Dermis blood vessel endothelial cell (primary cell): ENCODE measurements at regions not wholly inside any gene's neighbourhood (a gene's known extent, or its start where the extent isn't known, plus 50 kb on each side); places are given as distances from the start of the nearest gene placed in this dataset.

Source experiments
- DNase-seq: peaks from one replicate; pipeline ENCODE4 v3.0.0; 2010

DNA sequence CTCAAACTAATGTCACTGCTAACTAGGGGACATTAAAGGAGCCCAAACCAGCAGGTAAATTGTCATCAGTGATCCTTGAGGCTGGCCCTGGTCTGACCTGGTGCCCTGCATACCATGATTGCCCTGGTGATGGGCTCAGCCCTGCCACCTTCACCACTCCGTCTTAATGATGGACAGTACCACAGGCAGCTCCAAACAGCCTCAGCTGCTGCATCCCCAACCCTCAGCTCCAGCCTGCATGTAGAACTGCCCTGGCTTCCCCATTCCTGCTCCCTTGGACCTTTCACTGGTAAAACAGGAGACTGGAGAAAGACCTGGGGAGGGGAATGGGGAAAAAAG lies 190.0 kb downstream of the GAS1 start:
- DNase-seq: no peak

DNA sequence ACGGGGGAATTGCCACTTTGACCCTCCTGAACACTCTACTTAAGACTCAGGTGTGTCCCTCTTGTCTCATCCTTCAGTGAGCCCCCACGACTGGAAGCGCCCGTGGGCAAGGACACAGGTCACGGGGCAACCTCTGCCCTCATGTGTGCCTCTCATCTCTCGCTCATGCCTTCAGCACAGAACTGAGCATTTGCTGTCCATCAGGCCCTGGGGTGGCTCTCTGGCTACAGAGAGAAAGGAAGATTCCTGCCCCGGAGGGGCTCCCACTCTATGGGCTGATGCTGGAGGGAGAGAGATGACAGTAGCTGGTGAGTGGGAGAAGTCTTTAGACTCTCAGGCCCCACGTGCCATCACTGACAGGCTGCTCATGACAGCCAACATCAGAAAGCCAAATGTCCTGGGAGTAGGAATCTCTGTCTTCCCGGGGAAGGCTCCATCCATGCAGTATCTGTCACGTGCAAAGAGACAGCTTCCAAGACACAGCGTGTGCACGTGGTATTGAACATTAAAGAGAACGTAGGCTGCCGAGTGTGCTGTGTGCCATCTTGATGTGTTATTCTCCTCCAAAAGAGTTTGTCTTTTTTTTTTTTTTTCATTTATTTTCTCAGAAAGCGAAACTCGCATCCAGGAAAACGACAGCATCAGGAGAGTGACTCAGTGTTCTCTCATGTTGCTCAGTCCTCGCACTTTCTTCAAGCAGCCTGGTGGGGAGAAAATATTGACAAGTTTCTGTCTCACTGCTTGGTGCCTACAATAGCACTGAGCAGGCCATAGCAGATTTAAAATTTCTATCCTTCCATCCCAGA lies 190.5 kb downstream of the GAS1 start:
- no peak for DNase-seq

DNA sequence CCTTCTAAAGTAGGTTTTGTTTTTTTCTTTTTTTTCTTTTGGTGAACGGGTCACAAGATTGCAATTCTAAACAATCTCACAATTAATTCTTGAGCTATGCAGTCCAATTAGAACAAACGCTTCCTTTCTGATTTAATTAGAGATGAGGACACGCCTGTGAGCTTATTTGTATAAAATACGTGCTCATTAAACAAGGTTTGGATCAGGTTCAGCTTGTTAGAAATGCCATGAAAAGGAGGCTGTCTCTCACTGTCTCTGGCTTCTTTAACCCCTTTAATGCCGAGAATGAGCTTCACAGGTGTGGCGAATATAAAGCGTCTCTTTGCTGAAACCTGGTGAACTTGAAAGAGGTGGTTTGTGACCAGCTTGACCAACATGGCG lies 191.8 kb downstream of the GAS1 start:
- no peak for DNase-seq

DNA sequence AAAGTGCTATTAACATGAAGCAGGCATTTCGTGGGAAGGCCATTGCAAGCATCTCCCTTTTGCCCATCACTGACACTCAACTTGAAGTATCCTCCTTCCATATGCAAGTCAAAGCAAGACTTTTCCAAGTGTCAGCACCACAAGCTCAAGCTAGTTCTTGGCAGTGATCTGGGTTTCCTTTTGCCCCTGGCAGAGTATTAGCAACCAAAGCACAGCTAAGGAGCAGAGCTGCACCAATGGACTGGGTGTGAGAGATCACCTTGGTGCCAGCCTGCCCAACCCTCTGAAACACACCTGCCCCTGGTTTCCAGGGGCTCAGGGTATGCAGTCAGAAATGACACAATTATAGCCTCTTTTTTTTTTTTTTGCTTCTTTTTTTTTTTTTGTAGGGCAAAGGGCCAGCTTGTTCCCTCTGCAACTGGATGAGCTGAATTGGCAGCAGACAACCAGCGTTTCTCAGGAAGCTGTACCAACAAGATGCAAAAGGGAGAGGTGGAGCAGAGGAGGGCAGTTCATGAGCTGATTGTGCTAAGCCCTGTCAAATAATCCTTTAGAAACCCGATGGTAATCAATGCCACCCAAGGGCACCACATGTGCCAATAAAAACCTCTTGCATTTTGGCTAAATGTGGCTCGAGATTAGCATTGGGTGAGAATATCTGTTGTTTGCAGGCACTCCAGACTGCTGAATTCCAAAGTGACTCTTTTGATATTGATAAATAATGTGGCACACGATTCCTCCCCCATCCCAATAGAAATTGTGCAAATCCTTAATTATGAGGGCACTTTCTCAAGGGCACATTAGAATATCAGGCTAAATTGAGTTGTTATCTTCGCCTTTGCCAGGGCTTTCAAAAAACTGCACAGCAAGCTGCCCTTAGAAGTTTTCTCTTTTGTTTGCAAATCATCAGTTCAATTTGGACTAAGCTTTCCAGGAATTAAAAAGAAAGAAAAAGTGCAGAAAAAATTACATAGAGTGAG lies 192.4 kb downstream of the GAS1 start:
- no peak for DNase-seq

DNA sequence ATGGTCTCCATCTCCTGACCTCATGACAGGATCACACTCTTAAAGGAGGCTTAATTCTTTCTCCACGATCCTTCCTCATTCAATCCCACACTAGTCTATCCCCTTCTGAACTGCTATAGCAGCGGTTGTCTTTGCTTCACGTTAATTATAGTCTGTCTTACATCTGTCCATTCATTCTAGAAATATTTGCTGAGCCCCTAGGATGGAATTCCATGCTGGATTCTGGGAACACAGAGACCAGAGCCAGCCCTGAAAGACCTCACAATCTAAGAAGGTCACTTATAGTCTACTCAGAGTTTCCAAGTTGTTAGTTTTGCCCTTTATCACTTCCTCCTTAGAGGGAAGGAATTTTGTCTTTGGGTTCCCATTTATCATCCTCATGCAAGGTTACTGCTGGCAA lies 193.5 kb downstream of the GAS1 start:
- DNase-seq: no peak

DNA sequence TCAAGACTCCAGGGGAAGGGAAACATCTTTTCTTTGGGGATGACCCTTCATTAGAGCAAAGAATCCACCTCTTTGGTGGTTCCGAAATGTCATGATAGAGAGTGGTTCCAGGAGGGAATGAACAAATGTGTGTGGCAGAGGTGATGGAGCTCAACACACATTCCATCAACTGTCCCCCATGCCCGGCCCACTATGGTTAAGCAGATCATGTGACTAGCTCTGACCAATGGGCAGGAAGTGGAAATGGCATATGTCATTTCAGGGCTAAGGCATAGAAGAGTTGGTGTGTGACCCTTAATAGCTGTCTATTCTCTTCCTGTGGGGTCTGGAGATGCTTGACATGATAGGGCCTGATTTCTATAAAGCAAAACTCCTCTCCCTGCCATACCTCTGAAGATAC lies 194.6 kb downstream of the GAS1 start:
- no peak for DNase-seq

DNA sequence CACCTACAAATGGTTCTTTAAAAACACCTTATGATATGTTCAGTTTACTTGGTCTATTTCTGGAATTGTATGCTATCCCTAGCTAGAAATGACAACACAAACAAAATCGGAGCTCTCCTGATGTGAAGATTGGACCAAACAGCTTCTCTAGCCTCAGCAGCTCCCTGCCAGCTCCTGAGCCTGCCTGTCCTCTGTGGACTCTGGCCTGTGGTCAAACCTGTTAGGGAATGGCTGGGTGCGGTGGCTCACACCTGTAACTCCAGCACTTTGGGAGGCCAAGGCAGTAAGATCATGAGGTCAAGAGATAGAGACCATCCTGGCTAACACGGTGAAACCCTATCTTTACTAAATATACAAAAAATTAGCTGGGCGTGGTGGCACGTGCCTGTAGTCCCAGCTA lies 195.3 kb downstream of the GAS1 start:
- DNase-seq: no peak

DNA sequence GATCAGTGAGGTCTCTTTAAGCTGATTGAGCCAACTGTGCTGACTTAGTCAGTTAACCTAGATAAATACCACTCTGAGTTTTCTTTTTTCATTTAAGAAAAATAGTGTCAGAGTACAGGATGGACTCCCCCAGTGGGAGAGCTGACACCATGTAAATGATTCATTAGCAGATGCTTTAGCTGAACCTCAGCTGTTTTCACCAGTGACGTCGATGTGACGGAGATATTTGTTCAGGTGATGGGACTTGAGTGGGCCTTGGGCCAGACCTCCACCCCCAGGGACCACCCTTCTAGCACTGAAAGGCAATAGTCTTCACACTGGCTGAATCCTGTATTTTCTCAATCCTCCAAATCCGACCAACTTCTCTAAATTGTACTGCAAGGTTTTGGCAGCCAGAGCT lies 196.1 kb downstream of the GAS1 start:
- no peak for DNase-seq

DNA sequence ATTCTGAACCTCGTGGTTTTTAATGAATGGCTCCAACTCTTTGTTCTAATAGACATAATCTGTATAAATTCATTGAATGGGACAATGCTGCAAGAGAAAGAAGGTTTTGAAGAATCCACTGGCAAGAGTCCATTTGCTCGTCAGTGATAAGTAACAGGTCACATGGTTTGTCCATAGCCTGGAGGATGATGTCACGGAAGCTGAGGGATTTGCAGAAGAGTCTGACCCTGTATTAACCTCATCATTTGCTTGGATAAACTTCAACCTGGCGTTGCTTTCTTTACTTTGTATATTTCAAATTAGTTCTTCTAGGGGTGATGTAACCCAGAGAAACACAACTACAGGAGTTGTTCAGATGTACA lies 197.4 kb downstream of the GAS1 start:
- DNase-seq: no peak

DNA sequence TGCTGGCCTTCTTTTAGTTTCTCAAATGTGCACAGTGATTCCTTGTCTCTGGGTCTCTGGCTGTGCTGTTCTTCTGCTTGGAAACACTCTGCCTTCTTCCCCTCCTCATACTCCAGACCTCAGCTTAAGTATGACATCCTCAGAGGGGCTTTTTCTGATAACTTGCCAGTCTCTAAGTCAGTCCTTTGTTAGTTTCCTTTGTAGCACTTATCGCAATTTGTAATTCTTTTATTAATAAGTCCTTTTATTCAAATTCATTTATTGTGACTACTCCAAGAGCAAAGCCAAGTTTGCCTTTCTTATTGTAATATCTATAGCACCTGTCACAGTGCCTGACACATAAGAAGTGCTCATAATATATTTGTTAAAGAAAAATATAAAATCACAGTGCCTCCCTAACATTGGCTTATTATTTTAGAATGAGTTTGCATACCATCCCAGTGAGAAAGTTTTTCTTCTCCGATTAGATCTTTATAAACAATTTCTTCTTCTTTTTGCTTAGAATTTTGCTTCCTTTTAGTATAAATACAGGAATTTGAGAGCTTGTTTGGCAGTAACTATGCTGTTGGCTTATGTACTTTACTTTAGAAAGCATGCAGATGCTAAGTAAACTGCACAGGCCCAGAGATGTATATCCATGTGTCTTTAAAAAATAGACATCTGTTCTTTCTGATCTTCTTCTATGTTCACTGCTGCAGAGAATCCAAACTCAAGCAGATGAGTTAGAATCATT lies 198.0 kb downstream of the GAS1 start:
- no peak for DNase-seq

DNA sequence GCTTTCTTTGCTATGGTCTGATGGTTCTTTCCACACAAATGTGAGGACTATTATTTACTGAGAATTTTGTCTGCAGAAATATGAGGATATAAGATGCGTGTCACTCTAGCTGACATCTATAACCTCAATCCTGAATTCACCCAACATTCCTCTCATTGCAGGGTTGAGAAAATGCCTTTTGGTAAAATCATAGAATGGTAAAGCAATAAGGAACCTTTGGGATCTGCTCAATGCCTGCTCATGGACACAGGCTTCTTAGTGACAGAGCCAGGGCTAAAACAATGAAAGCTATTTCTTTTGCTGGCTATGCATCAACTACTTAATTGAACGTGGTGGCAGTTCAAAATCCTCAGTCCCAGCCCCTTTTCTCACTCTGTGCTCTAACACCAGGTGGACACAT lies 199.6 kb downstream of the GAS1 start:
- no peak for DNase-seq

DNA sequence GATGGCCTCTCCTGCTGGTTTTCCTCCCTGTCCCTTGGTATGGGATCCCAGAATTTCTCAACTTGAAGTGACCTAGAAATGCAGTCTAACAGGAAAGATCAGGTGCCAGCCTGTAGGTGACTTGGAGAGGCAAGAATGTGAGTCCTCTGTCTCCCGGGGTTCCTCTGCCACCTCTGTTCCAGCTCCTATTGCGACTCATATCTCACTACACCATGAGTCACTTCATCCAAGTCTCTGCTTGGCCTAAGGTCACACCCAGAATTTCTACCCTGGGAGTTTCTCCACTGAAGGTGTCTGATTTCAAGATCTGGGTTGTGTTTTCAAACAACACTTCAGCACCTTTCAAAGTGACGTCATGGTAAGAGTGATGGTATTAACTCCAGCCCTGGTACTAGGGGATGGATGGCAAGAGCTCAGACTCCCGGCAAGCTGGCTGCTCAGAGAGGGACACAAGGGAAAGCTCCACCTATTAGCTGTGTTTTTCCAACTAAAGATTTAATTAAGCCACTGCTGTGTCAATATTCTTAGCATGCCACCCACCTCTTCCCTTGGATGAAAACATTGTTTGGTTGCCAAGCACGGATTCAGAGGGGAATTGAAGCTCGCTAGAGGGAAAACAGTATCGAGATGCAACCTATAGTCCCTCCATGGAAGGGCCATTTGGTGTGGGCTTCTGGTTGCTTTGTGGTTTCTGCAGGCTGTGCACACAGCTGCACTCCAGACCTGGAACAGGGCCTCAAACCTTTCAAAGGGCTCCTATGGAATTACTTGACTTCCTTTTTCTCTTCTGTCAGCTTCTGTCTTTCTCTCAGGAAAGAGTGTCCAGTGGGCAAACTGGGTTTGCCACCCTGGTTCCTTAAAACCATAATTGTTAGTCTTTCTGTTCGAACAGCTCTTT lies 205.7 kb downstream of the GAS1 start:
- no peak for DNase-seq

DNA sequence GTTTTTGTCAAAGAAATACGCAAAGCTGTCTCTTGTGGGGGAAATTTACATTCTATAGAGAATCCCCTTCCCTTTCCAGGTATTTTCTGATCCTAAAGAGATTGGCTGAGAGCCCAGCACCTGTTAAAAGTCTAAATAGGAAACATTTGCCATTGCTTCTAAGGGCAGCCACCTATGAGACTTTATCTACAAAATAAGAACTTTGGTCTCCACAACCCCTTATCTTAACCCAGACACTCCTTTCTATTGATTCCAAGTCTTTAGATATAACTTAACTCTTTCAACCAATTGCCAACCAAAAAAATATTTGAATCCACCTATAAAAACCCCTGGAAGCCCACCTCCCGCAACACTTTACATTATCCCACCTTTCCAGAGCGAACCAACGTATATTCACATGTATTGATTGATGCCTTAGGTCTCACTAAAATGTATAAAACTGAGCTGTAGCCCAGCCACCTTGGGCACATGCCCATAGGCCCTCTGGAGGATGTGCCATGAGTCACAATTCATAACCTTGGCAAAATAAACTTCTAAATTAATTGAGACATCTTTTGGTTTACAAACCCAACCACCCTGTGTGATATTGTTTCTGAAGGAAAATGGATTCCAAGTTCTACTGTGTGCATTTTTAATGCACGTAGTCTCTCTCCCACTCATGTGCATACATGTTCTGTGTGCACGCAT lies 211.4 kb downstream of the GAS1 start:
- no peak for DNase-seq

DNA sequence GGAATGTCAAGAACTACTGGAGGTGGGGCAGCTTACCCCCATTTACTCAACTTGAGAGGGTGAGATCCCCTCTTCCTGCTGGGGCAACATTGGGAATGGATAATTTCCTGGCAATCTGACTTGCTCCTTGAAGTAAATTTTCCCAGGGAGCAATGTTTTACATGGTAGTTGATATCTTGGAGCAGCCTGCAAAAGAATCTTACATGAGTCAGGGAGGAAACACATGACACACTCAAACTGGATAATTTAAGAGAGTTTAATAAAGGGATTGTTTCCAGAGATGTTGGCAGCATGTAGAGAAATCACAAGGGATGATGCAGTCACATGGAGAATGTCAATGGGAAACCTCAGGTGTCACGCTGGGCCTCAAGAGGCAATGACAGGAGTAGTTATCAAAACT lies 212.5 kb downstream of the GAS1 start:
- no peak for DNase-seq

DNA sequence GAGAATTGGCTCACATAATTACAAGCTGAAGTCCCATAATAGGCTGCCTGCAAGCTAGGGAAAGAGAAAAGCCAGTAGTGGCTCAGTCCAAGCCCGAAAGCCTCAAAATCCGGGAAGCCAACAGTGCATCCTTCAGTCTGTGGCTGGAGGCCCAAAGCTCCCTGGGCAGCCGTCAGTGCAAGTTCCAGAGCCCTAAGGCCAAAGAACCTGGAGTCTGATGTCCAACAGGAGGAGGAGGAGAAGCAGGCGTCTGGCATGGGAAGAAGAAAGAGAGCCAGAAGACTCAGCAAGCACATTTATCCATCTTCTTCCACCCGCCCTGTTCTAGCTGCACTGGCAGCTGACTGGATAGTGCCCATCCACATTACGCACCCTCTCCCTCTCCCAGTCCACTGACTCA lies 213.4 kb downstream of the GAS1 start:
- DNase-seq: no peak

DNA sequence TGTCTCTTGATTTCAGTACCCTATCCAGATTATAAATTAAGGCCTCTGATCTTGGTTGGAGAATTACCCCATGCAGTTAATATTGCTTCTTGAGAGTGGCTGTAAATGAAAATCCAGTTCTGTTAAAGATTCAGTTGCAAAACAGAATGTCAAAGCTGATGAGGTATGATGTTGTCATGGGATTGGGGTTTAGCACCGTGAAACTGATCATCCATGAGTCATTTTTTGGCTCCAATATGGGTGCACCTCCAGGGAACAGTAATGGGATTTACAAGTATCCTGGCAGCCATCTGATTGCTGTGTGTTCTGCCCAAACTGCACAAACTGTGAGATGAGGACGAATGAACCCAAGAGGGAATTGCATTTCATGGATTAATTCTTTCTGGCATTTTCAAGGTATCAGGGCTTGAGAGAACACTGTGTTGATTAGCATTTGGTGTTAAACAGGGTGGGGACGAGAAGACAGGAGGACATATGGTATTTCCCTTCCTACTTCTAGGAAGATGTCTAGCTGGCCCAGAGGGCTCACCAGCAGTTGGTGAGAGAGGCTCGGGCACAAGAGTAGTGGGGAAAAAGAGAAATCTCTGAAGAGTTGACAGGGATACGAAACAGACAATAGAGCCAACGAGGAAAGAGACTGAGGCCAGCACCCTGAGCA lies 214.7 kb downstream of the GAS1 start:
- no peak for DNase-seq

DNA sequence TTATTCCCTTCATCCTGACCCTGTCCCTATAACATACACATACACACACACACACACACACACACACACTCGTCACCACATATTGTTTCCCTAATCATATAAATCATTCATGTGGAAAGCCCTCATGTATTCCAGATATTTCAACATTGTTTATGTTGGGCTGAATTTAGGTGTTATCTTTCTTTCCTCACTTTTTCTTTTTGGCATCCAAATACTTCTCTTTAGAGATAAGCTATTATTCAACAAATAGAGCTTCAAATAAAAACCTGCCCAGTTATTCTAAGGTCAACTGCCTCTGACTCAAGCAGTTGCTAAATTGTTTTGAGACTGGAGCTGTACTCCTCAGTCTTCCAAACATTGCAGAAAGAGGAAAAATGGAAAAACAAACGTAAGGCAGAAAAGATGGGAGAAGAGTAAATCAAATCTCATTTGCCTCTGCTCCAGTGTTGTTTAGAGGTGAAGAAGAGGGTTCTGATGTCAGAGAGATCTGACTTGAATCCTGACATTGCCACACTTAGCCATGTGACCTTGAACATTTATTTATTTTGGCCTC lies 215.7 kb downstream of the GAS1 start:
- DNase-seq: no peak

DNA sequence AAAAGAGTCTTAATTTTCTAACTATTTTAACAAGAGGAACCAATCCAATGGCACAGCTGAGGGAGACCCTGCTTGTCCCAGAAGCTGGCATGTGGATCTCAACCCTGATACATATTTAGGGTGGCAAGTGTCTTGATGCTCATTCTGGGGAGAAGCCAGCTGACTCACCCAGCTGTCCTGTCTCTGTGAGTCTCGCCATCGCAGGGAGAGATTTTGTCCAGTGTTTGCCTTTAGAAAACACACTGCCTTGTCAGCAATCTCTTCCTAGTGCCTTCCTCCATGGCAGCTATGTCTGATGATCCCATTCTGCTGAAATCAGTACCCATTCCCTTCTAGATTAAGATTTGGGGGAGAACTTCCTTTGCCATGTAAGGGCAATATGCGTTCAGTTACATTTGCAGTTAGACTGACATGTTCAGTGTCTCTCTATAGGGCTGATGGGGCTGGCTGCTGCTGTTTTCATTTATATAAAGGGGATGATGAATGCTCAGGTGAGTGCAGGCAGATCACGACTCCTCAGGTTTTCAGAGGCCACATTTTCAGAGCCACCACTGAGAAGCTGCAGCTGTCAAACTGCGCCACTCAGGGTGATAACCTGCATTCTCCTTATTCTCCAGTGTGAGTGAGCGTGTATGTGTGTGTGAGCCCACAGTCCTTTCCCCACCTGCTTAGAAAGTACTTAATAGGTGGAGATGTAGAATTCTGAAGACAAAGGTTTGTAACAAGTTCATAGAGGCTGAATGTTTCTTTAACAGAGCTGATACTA lies 217.0 kb downstream of the GAS1 start:
- no peak for DNase-seq

DNA sequence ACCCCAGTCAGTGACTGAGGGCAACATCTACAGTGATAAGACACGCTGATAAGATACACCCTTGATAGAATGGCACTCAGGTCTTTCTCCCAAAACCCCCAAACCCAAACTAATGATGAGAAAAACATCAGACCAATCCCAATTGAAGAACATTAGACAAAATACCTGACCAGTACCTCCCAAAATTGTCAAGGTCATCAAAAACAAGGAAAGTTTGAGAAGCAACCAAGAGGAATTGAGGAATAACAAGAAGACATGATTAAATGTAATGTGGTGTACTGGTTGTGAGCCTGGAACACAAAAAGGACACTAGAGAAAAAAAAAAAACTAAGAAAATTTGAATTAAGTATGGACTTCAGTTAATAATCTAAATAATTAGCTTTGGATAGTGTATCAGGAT lies 222.8 kb downstream of the GAS1 start:
- no peak for DNase-seq

DNA sequence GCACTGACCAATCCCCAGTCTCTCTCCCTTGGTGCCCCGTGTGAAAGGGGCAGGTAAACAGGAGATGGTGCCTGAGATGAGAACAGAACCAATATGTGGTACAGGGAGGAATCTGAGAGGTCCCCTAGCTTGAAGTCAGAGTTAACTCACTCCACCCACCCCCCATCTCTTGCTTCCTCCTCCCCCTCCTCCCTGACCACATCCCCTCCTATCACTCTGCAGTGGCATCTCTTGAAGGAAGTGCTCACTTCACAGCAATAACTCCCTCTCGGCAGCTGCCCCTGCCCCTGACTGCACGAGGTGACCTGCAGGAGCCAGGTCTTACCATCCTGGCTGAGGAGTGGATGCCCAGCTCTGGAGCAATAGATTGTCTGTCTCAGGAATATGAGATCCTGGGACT lies 224.0 kb downstream of the GAS1 start:
- DNase-seq: no peak
